Esophagus muscularis mucosa (tissue), 3 donors: ENCODE measurements at regions not wholly inside any gene's neighbourhood (a gene's known extent, or its start where the extent isn't known, plus 50 kb on each side); places are given as distances from the start of the nearest gene placed in this dataset.

Source experiments
- EP300 ChIP-seq: sonication (generic); formaldehyde crosslinking; IDR thresholded peaks from one replicate; pipeline ENCODE4 v1.6.1; 2017; ENCODE audit warnings: antibody characterized with exemption
- TF ChIP-seq, protein P1 (sequence below), 3 experiments: fragments of 200-600 bp in 2 of 3; fragments of 450-650 bp in 1 of 3; sonication (generic) in 2 of 3; IDR thresholded peaks; one replicate each; pipeline ENCODE4 v1.5.1; 2017 to 2019; ENCODE audit warnings: antibody characterized with exemption in 3 of 3, mild to moderate bottlenecking in 2 of 3, moderate library complexity in 1 of 3

DNA sequence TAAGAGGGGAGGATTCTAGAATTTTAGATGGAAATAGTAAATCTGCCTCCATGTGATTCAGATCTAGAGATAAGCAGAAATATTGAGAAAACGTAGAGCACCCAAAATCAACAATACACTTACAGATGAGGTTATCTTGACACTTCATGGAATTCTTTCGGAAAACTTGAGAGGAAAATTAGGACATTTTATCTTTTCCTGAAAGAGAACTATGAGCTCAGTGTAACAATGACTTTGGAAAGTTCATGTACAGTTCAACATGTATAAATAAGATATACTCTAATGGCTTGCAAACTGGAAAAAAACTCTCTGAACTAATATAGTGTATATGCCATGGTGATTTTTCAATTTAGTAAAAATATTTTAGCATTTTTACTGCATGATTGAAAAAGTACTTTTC lies 338.1 kb upstream of the NEGR1 start:
- TF ChIP-seq EP300: no peak
- TF ChIP-seq, protein P1, sequence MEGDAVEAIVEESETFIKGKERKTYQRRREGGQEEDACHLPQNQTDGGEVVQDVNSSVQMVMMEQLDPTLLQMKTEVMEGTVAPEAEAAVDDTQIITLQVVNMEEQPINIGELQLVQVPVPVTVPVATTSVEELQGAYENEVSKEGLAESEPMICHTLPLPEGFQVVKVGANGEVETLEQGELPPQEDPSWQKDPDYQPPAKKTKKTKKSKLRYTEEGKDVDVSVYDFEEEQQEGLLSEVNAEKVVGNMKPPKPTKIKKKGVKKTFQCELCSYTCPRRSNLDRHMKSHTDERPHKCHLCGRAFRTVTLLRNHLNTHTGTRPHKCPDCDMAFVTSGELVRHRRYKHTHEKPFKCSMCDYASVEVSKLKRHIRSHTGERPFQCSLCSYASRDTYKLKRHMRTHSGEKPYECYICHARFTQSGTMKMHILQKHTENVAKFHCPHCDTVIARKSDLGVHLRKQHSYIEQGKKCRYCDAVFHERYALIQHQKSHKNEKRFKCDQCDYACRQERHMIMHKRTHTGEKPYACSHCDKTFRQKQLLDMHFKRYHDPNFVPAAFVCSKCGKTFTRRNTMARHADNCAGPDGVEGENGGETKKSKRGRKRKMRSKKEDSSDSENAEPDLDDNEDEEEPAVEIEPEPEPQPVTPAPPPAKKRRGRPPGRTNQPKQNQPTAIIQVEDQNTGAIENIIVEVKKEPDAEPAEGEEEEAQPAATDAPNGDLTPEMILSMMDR (IDR thresholded peaks at IDR 0.05): no peak
